ENCODE measurements at regions not wholly inside any gene's neighbourhood (a gene's known extent, or its start where the extent isn't known, plus 50 kb on each side); places are given as distances from the start of the nearest gene placed in this dataset.

DNA sequence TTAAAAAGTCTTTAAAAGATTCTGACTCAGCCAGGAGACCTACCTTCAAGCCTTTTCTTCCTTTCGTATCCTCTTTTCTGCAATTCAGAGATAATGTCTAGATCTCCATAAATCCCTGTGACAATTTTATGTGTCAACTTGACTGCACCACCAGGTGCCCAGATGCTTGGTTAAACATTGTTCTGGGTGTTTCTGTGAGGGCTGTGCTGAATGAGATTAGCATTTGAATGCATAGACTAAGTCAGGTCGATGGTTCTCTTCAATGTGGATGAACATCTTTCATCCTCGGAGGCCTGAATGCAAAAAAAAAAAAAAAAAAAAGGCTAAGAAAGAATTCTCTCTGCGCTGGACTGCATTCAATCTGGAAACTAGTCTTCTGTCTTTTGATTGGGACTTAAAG lies 1082.7 kb downstream of the NLGN4X start:
- CTCF ChIA-PET: no interaction called here
- DNase-seq (ENCODE audit: low spot score): no peak
- TF ChIP-seq, protein P1, sequence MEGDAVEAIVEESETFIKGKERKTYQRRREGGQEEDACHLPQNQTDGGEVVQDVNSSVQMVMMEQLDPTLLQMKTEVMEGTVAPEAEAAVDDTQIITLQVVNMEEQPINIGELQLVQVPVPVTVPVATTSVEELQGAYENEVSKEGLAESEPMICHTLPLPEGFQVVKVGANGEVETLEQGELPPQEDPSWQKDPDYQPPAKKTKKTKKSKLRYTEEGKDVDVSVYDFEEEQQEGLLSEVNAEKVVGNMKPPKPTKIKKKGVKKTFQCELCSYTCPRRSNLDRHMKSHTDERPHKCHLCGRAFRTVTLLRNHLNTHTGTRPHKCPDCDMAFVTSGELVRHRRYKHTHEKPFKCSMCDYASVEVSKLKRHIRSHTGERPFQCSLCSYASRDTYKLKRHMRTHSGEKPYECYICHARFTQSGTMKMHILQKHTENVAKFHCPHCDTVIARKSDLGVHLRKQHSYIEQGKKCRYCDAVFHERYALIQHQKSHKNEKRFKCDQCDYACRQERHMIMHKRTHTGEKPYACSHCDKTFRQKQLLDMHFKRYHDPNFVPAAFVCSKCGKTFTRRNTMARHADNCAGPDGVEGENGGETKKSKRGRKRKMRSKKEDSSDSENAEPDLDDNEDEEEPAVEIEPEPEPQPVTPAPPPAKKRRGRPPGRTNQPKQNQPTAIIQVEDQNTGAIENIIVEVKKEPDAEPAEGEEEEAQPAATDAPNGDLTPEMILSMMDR (conservative IDR thresholded peaks at IDR 0.05; ENCODE audit: low read depth): no peak
- no peak overlapping the region for H3K27ac ChIP-seq
- POLR2A ChIA-PET (ENCODE audit: low non-redundant PET): no interaction called here

DNA sequence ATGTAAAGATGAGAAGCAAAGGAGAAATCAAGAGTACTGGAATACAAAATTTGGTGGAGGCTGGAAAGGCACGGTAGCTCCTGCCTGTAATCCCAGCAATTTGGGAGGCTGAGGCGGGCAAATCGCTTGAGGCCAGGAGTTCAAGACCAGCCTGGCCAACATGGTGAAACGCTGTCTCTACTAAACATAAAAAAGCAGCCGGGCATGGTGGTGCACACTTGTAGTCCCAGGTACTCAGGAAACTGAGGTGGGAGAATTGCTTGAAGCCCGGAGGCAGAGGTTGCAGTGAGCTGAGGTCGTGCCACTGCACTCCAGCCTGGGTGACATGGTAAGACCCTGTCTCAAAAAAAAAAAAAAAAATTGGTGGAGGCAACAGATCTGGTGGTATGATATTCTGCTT lies 1086.0 kb downstream of the NLGN4X start:
- TF ChIP-seq, protein P1 (conservative IDR thresholded peaks at IDR 0.05; ENCODE audit: low read depth): no peak
- DNase-seq (ENCODE audit: low spot score): no peak
- CTCF ChIA-PET: no interaction called here
- H3K27ac ChIP-seq: no peak overlapping the region
- POLR2A ChIA-PET (ENCODE audit: low non-redundant PET): no interaction called here

DNA sequence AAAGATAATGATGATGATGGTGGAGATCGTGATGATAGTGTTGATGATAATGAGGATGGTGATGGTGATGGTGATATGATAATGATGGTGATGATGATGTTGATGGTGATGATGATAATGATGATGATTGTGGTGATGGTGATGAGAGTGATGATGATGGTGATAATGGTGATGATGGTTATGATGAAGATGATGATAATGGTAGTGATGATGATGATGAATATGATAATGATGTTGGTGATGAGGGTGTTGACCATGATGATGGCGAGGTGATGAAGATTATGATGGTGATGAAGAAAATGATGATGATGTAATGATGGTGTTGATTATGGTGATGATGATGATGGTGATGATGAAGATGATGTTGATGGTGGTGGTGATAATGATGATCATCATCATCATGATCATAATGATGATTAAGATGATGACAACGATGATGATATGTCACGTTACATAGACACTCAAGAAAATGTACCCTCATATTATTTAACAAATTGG lies 1106.4 kb downstream of the NLGN4X start:
- TF ChIP-seq, protein P1 (conservative IDR thresholded peaks at IDR 0.05; ENCODE audit: low read depth): no peak
- ChIA-PET CTCF (no interaction called here), POLR2A (ENCODE audit: low non-redundant PET) (no interaction called here)
- no peak for DNase-seq (ENCODE audit: low spot score)
- no peak overlapping the region for H3K27ac ChIP-seq

DNA sequence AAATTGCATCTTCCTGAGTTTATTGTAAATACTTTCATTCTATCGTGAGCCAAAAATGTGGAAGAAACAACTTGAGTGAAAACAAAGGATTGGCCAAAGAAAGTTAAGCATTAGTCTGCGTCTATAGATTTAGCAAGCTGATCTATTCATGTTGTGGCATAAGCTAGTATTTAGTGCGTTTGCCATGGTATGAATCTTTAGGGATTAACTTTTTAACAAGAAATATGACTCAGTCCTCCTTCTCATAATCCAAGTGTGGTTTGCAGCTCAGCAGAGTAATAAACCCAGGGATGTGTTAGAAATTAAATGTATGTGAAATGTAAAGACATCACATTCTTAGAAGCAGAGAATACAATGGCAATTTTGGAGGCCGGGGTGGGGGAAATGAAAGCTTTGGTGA lies 1110.9 kb downstream of the NLGN4X start:
- ChIA-PET POLR2A (ENCODE audit: low non-redundant PET) (no interaction called here), CTCF (no interaction called here)
- TF ChIP-seq, protein P1 (conservative IDR thresholded peaks at IDR 0.05; ENCODE audit: low read depth): no peak
- no peak overlapping the region for H3K27ac ChIP-seq
- no peak for DNase-seq (ENCODE audit: low spot score)

DNA sequence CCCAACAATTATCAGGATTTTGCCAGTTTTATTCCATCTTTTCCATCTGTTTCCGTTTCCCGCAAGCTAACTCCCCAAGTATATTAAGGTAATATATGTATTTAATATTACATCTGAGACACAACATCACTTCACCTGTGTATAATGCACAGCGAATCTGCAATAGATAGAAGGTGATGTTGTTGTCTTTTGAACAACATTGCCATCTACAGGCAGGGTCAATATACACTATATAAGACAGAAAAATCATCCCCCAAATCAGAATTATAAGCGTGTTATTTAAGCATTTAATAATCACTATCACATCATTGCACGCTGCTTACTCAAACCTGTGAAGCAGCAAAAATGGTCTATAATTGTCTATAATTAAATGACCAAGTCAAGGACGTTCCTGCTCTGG lies 1115.5 kb downstream of the NLGN4X start:
- DNase-seq (ENCODE audit: low spot score): peak; percentile 0
- H3K27ac ChIP-seq: no peak overlapping the region
- ChIA-PET POLR2A (ENCODE audit: low non-redundant PET) (no interaction called here), CTCF (interaction anchor here (0.7 kb wide), 1 partner anchor 535 kb away, joined by 9 read pairs; no protein-coding TSS in a partner anchor)
- TF ChIP-seq, protein P1 (conservative IDR thresholded peaks at IDR 0.05; ENCODE audit: low read depth): 0 out of 2 replicates have a peak, but pooled peaks have one; percentile 7

DNA sequence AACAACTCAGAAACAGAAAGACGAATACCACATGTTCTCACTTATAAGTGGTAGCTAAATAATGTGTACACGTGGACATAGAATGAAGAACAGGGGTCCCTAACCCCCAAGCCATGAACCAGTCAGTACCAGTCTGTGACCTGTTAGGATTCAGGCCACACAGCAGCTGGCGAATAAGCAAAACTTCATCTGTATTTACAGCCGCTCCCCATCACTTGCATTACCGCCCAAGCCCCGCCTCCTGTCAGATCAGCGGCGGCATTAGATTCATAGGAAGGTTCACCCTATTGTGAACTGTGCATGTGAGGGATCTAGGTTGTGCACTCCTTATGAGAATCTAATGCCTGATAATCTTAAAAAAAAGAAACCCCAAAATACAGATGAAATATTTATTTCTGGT lies 1128.7 kb downstream of the NLGN4X start:
- no peak overlapping the region for H3K27ac ChIP-seq
- TF ChIP-seq, protein P1 (conservative IDR thresholded peaks at IDR 0.05; ENCODE audit: low read depth): no peak
- DNase-seq (ENCODE audit: low spot score): no peak
- CTCF ChIA-PET: no interaction called here
- POLR2A ChIA-PET (ENCODE audit: low non-redundant PET): no interaction called here

DNA sequence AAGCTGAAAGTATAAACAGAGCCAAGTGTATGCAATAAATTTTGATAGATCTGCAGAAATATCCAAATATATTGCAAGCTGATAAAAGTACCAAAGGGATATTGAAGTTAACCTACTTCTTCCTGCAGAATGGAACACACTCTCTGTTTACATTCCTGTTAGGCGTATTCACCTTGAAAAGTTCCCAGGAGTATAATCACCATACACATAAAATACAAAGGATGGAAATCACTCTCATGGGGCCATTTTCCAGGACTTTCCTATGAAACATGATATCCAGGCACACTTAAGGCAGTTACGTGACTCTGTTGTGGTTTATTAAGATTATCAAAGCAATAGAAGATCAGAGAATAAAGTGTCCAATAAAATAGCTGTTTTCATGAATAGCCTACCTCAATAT lies 1142.3 kb downstream of the NLGN4X start:
- no peak for DNase-seq (ENCODE audit: low spot score)
- POLR2A ChIA-PET (ENCODE audit: low non-redundant PET): no interaction called here
- no peak overlapping the region for H3K27ac ChIP-seq
- CTCF ChIA-PET: interaction anchor here (0.6 kb wide), 1 partner anchor 405 kb away, joined by 5 read pairs; no protein-coding TSS in a partner anchor
- TF ChIP-seq, protein P1 (conservative IDR thresholded peaks at IDR 0.05; ENCODE audit: low read depth): no peak
